ENCODE measurements at regions not wholly inside any gene's neighbourhood (a gene's known extent, or its start where the extent isn't known, plus 50 kb on each side); places are given as distances from the start of the nearest gene placed in this dataset.
"Not testable (repeated sequence)": the region's sequence is repeated elsewhere in the genome, so short reads cannot be mapped to it uniquely, and the experiment has no call there.

- TF ChIP-seq CTCF (IDR thresholded peaks at IDR 0.05; ENCODE audit: insufficient read depth, missing control alignments): no peak
Measured at GRCh38 chr13:37510441-37510840, 88.1 kb downstream of the POSTN start.

GRCh38 chr13:37505531-37505930, 93.0 kb downstream of the POSTN start:
- DNase-seq (ENCODE audit: insufficient read length, low spot score): no peak
- no peak for TF ChIP-seq CTCF (IDR thresholded peaks at IDR 0.05; ENCODE audit: insufficient read depth, missing control alignments)
- FAIRE-seq: no peak

More at GRCh38 chr13:37510441-37510840, 88.1 kb downstream of the POSTN start:
- DNase-seq (ENCODE audit: insufficient read length, low spot score) (no peak), FAIRE-seq (no peak)

DNA sequence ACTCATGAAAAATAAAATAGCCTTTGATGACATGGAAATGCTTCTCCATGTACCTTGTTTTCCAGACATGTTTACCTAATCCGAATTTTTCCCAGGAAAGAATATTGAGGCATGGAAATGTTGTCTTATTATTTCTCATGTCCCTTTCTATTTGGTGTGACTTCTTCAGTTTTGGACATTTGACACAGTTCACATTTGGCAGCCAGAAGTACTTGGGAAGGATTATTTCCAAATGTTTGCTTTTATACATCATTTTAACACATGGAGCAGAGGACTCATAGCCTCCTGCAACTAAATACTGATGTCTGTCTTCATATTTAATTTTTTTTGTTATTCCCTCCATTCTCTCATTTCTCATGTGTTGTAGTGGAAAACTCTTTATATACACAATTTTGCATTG, 94.3 kb downstream of the POSTN start:
- DNase-seq (ENCODE audit: insufficient read length, low spot score): no peak
- TF ChIP-seq CTCF (IDR thresholded peaks at IDR 0.05; ENCODE audit: insufficient read depth, missing control alignments): no peak
- FAIRE-seq: no peak

GRCh38 chr13:37503287-37503686, 95.3 kb downstream of the POSTN start:
- FAIRE-seq (no peak), DNase-seq (ENCODE audit: insufficient read length, low spot score) (no peak)
- no peak for TF ChIP-seq CTCF (IDR thresholded peaks at IDR 0.05; ENCODE audit: insufficient read depth, missing control alignments)

DNA sequence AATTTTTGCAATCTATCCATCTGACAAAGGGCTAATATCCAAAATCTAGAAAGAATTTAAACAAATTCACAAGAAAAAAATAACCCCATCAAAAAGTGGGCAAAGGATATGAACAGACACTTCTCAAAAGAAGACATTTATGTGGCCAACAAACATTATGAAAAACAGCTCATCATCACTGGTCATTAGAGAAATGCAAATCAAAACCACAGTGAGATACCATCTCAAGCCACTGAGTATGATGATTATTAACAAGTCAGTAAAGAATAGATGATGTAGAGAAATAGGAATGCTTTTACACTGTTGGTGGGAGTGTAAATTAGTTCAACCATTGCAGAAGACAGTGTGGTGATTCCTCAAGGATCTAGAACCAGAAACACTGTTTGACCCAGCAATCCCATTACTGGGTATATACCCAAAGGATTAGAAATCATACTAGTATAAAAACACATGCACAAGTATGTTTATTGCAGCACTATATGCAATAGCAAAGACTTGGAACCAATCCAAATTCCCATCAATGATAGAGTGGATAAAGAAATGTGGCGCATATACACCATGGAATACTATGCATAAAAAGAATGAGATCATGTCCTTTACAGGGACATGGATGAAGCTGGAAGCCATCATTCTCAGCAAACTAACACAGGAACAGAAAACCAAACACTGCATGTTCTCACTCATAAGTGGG, 96.1 kb downstream of the POSTN start:
- not testable (repeated sequence) for FAIRE-seq; DNase-seq (ENCODE audit: insufficient read length, low spot score)

- no peak for DNase-seq (ENCODE audit: insufficient read length, low spot score)
- no peak for FAIRE-seq
- no peak for TF ChIP-seq CTCF (IDR thresholded peaks at IDR 0.05; ENCODE audit: insufficient read depth, missing control alignments)
Measured at GRCh38 chr13:37501187-37501586, 97.4 kb downstream of the POSTN start.

DNA sequence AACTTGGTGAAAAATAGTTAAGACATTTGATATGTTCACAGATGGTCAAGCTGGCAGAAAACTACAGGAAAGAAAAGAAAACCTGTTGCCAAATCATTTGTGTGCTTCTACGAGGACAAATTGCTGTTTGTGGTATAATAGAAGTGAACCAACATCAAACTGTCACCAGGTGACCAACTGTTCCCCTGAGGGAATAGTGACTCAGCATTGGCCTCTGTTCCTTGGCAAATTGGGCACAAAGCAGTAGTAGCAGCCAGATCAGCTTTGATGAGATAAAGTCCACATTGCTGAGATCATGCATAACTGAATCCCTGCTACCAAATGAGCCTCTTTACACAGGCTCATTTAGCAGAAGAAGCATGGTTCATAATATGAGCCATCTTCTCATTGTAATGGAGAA, 103.5 kb downstream of the POSTN start:
- no peak for FAIRE-seq
- TF ChIP-seq CTCF (IDR thresholded peaks at IDR 0.05; ENCODE audit: insufficient read depth, missing control alignments): no peak

GRCh38 chr13:37493775-37494174, 104.8 kb downstream of the POSTN start:
- FAIRE-seq: no peak
- no peak for DNase-seq (ENCODE audit: insufficient read length, low spot score)
- TF ChIP-seq CTCF (IDR thresholded peaks at IDR 0.05; ENCODE audit: insufficient read depth, missing control alignments): no peak

More for the DNA sequence above, 103.5 kb downstream of the POSTN start:
- no peak for DNase-seq (ENCODE audit: insufficient read length, low spot score)

Data from D721Med (cell line).